ENCODE measurements at regions not wholly inside any gene's neighbourhood (a gene's known extent, or its start where the extent isn't known, plus 50 kb on each side); places are given as distances from the start of the nearest gene placed in this dataset.
"Not testable (repeated sequence)": the region's sequence is repeated elsewhere in the genome, so short reads cannot be mapped to it uniquely, and the experiment has no call there.

GRCh38 chr15:62249501-62249900, 84.4 kb upstream of the C2CD4B start:
- Histone ChIP-seq H3K4me3 (ENCODE audit: low read depth, low read length) (no peak overlapping the region), H3K4me1 (ENCODE audit: control insufficient read depth, insufficient read depth, low read length, unreplicated experiment) (no peaks in the 10 kb centered on the region), H3K27ac (ENCODE audit: low read depth, low read length) (no peak overlapping the region), H3K36me3 (ENCODE audit: insufficient read depth, low read length) (no peaks in the 10 kb centered on the region), H3K27me3 (ENCODE audit: insufficient read depth, low read length) (peaks cover 49% of the 10 kb centered on the region), H3K79me2 (ENCODE audit: control insufficient read depth, insufficient read depth, low read length, unreplicated experiment) (no peaks in the 10 kb centered on the region), H2AFZ (ENCODE audit: low read length, unreplicated experiment) (no peak overlapping the region)

GRCh38 chr15:62250186-62250585, 85.1 kb upstream of the C2CD4B start:
- no peaks in the 10 kb centered on the region for H3K4me1 ChIP-seq (ENCODE audit: control insufficient read depth, insufficient read depth, low read length, unreplicated experiment)
- peaks cover 42% of the 10 kb centered on the region for H3K27me3 ChIP-seq (ENCODE audit: insufficient read depth, low read length)
- no peak overlapping the region for H3K27ac ChIP-seq (ENCODE audit: low read depth, low read length)
- no peak overlapping the region for H2AFZ ChIP-seq (ENCODE audit: low read length, unreplicated experiment)
- H3K36me3 ChIP-seq (ENCODE audit: insufficient read depth, low read length), result no peaks in the 10 kb centered on the region
- no peaks in the 10 kb centered on the region for H3K79me2 ChIP-seq (ENCODE audit: control insufficient read depth, insufficient read depth, low read length, unreplicated experiment)
- H3K4me3 ChIP-seq (ENCODE audit: low read depth, low read length), result no peak overlapping the region

GRCh38 chr15:62250978-62251377, 85.9 kb upstream of the C2CD4B start:
- peaks cover 39% of the 10 kb centered on the region for H3K27me3 ChIP-seq (ENCODE audit: insufficient read depth, low read length)
- H3K4me1 ChIP-seq (ENCODE audit: control insufficient read depth, insufficient read depth, low read length, unreplicated experiment), result no peaks in the 10 kb centered on the region
- H3K36me3 ChIP-seq (ENCODE audit: insufficient read depth, low read length), result no peaks in the 10 kb centered on the region
- no peak overlapping the region for H3K4me3 ChIP-seq (ENCODE audit: low read depth, low read length)
- no peak overlapping the region for H3K27ac ChIP-seq (ENCODE audit: low read depth, low read length)
- H2AFZ ChIP-seq (ENCODE audit: low read length, unreplicated experiment), result no peak overlapping the region
- no peaks in the 10 kb centered on the region for H3K79me2 ChIP-seq (ENCODE audit: control insufficient read depth, insufficient read depth, low read length, unreplicated experiment)

DNA sequence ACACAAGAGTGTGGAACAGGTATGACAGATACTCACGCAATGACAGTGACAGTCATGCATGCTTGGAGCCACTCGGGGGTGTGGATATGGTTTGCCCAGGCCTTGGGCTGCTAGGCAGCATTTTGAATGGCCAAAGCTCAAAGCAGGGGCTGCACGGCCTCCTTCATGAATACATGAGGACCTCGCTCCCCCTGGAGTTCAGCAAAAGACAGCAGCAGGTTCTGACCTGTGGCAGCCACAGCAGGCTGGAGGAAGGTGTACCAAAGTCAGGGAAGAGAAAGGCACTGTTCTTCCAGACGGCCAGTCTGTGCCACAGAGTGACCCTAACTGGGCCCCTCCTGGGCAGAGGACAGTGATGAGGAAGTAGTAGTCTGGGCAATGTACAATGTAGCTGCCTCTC, 88.2 kb upstream of the C2CD4B start:
- H3K36me3 ChIP-seq (ENCODE audit: insufficient read depth, low read length), result no peaks in the 10 kb centered on the region
- no peaks in the 10 kb centered on the region for H3K4me1 ChIP-seq (ENCODE audit: control insufficient read depth, insufficient read depth, low read length, unreplicated experiment)
- H3K27me3 ChIP-seq (ENCODE audit: insufficient read depth, low read length), result peaks cover 37% of the 10 kb centered on the region
- no peak overlapping the region for H3K27ac ChIP-seq (ENCODE audit: low read depth, low read length)
- H2AFZ ChIP-seq (ENCODE audit: low read length, unreplicated experiment), result no peak overlapping the region
- H3K79me2 ChIP-seq (ENCODE audit: control insufficient read depth, insufficient read depth, low read length, unreplicated experiment), result no peaks in the 10 kb centered on the region
- H3K4me3 ChIP-seq (ENCODE audit: low read depth, low read length), result no peak overlapping the region

- Histone ChIP-seq H3K27ac (ENCODE audit: low read depth, low read length) (no peak overlapping the region), H2AFZ (ENCODE audit: low read length, unreplicated experiment) (no peak overlapping the region), H3K4me3 (ENCODE audit: low read depth, low read length) (no peak overlapping the region), H3K27me3 (ENCODE audit: insufficient read depth, low read length) (peaks cover 34% of the 10 kb centered on the region), H3K4me1 (ENCODE audit: control insufficient read depth, insufficient read depth, low read length, unreplicated experiment) (no peaks in the 10 kb centered on the region), H3K79me2 (ENCODE audit: control insufficient read depth, insufficient read depth, low read length, unreplicated experiment) (no peaks in the 10 kb centered on the region), H3K36me3 (ENCODE audit: insufficient read depth, low read length) (no peaks in the 10 kb centered on the region)
Observed at GRCh38 chr15:62254137-62254934, 89.3 kb upstream of the C2CD4B start.

DNA sequence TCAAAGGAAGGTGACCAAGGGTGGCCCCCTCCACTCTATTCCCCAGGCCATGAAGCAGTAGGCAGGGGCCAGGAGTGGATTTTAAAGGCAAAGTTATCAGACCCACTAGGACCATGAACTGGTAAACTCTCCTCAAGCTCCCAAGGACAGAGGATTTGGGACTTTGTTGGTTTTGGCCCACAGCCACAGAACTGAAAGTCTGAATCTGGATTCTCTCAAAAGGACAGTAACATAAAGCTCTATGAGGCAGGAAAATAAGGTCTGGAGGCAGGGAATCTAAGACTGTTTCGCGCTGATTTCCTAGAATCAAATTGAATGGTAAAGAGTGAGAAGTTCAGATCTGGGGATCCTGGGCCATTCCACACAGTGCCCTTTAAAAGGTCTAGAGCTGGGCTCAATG, 91.3 kb upstream of the C2CD4B start:
- H3K79me2 ChIP-seq (ENCODE audit: control insufficient read depth, insufficient read depth, low read length, unreplicated experiment); H3K4me1 ChIP-seq (ENCODE audit: control insufficient read depth, insufficient read depth, low read length, unreplicated experiment); H3K36me3 ChIP-seq (ENCODE audit: insufficient read depth, low read length): not testable (repeated sequence)

DNA sequence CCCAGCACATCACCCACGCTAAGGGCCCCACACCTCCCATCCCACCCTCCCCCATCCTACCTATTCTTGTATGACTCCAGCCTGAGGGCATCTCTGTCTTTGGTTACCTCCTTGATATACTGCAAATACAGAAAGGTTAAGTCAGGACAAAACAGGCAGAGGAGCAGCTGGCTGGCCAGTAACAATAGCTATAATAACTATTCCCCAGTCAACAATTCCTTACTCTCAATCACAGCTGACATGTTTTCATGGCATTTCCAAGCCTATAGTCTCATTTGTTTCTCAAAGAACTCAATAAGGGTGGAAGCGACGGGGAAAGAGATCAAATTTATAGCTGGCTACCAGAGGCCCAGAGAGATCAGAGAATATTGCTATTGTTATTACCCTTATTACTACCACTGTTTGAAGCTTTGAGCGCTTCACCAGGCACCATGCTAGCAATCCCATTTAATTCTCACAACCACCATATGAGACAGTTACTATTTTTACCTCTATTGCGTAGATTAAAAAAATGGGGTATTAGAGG, 93.0 kb upstream of the C2CD4B start:
- Histone ChIP-seq H3K27ac (ENCODE audit: low read depth, low read length) (no peak overlapping the region), H3K4me1 (ENCODE audit: control insufficient read depth, insufficient read depth, low read length, unreplicated experiment) (no peaks in the 10 kb centered on the region), H3K79me2 (ENCODE audit: control insufficient read depth, insufficient read depth, low read length, unreplicated experiment) (no peaks in the 10 kb centered on the region), H3K36me3 (ENCODE audit: insufficient read depth, low read length) (no peaks in the 10 kb centered on the region), H2AFZ (ENCODE audit: low read length, unreplicated experiment) (no peak overlapping the region), H3K4me3 (ENCODE audit: low read depth, low read length) (no peak overlapping the region), H3K27me3 (ENCODE audit: insufficient read depth, low read length) (peaks cover 15% of the 10 kb centered on the region)

More for the DNA sequence above, 91.3 kb upstream of the C2CD4B start:
- not testable (repeated sequence) for H2AFZ ChIP-seq (ENCODE audit: low read length, unreplicated experiment); H3K27ac ChIP-seq (ENCODE audit: low read depth, low read length); H3K4me3 ChIP-seq (ENCODE audit: low read depth, low read length)
- H3K27me3 ChIP-seq (ENCODE audit: insufficient read depth, low read length), result peaks cover 24% of the 10 kb centered on the region

DNA sequence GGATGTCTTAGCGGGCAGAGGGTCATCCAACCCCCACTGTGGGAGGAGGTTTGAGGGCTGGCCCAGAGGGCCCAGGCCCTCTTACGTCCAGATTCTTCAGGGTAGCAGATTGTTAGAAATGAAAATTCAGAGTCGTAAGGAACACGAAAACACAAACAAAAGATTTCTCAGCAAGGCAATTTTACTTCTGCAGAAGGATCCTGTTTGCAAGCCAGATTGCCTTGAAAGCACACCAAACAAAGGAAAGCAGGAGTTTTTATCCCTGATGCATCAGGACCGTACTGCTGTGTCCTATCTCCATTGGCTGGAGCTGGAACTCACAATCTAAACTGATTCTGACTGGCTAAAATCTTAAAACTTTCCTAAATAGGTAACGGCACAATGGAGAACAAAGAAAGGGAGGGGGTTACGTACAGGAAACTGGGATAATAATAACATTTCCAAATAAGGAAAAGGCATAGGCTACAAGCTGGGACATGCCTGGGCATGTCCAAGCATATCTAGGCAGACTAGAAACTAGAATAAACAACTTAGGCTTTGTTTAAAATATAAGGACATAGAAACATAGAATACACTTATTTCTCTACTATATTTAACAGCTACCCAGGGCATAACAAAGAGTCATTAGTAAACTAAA, 97.3 kb upstream of the C2CD4B start:
- Histone ChIP-seq H3K27me3 (ENCODE audit: insufficient read depth, low read length) (peaks cover 5% of the 10 kb centered on the region; the same call in 1 of the 2 replicates), H3K4me1 (ENCODE audit: control insufficient read depth, insufficient read depth, low read length, unreplicated experiment) (no peaks in the 10 kb centered on the region), H3K36me3 (ENCODE audit: insufficient read depth, low read length) (no peaks in the 10 kb centered on the region), H2AFZ (ENCODE audit: low read length, unreplicated experiment) (no peak overlapping the region), H3K27ac (ENCODE audit: low read depth, low read length) (no peak overlapping the region), H3K4me3 (ENCODE audit: low read depth, low read length) (no peak overlapping the region), H3K79me2 (ENCODE audit: control insufficient read depth, insufficient read depth, low read length, unreplicated experiment) (no peaks in the 10 kb centered on the region)

- Histone ChIP-seq H3K4me1 (ENCODE audit: control insufficient read depth, insufficient read depth, low read length, unreplicated experiment) (no peaks in the 10 kb centered on the region), H3K79me2 (ENCODE audit: control insufficient read depth, insufficient read depth, low read length, unreplicated experiment) (no peaks in the 10 kb centered on the region), H3K27ac (ENCODE audit: low read depth, low read length) (no peak overlapping the region), H3K27me3 (ENCODE audit: insufficient read depth, low read length) (0 out of 2 replicates have a peak, but pooled peaks cover 3% of the 10 kb centered on the region), H3K4me3 (ENCODE audit: low read depth, low read length) (no peak overlapping the region), H3K36me3 (ENCODE audit: insufficient read depth, low read length) (no peaks in the 10 kb centered on the region), H2AFZ (ENCODE audit: low read length, unreplicated experiment) (no peak overlapping the region)
Observed at GRCh38 chr15:62264196-62264595, 99.1 kb upstream of the C2CD4B start.

DNA sequence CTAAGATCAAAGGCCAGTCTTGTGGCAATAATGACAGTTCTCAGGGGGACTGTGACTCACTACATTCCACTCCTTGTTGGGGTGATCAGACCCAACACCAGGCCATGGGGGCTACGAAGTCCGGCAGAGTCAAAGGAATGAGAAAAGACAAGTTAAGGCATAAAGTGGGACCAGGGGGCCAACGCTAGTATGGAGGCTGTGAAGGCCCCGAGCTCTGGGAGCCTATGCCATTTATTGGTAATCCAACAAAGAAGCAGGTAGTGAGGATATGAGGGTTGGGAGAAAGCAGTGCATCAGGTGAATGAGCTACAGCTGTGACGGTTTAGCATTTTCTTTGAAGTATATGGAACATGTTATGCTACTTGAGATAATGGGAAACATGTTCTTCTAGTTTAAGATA, 104.4 kb upstream of the C2CD4B start:
- Histone ChIP-seq H3K36me3 (ENCODE audit: insufficient read depth, low read length) (no peaks in the 10 kb centered on the region), H2AFZ (ENCODE audit: low read length, unreplicated experiment) (no peak overlapping the region), H3K79me2 (ENCODE audit: control insufficient read depth, insufficient read depth, low read length, unreplicated experiment) (no peaks in the 10 kb centered on the region), H3K27ac (ENCODE audit: low read depth, low read length) (no peak overlapping the region), H3K4me1 (ENCODE audit: control insufficient read depth, insufficient read depth, low read length, unreplicated experiment) (no peaks in the 10 kb centered on the region), H3K4me3 (ENCODE audit: low read depth, low read length) (no peak overlapping the region), H3K27me3 (ENCODE audit: insufficient read depth, low read length) (peaks cover 10% of the 10 kb centered on the region; the same call in 1 of the 2 replicates)
